Inferior parietal cortex (tissue), 1 donor: ENCODE measurements at regions not wholly inside any gene's neighbourhood (a gene's known extent, or its start where the extent isn't known, plus 50 kb on each side); places are given as distances from the start of the nearest gene placed in this dataset.
"Not testable (repeated sequence)": the region's sequence is repeated elsewhere in the genome, so short reads cannot be mapped to it uniquely, and the experiment has no call there.

Source experiments
- DNase-seq: peaks from one replicate; pipeline ENCODE4 v3.0.0-alpha.2; 2016; ENCODE audit errors: extremely low spot score

DNA sequence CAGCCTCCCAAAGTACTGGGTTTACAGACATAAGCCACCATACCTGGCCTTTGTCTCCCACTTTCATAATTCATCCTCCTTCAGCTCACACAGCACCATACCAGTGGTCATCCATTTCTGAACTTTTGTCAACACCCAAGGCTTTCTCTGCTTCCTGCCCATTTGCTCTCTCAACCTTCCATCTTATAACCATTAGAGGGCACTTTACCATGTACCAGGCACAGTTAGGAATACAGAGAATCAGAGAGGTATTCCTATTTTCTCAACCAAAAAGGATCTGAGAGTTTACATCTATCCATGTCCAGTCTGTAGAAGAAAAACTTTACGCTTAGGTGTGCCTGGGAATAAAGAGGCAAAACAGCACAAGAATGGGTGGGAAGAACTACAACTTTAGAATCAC, 397.6 kb downstream of the BUD13 start:
- no peak for DNase-seq

DNA sequence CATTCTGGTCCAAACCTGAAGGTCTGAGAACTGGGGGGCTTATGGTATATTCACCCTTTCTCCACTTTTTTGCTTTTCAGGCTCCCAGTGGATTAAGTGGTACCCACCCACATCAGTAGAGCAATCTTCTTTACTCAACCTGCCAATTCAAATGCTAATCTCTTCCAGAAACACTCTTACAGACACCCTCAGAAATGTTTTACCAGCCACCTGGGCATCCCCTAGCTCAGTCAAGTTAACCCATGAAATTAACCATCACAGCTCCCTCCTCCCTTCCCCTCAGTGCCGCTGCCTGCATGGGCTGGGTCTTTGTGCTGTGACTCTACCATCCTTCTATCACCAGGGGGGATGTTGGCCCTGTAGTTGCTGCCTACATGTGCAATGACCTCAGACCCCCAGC, 398.7 kb downstream of the BUD13 start:
- DNase-seq: no peak

DNA sequence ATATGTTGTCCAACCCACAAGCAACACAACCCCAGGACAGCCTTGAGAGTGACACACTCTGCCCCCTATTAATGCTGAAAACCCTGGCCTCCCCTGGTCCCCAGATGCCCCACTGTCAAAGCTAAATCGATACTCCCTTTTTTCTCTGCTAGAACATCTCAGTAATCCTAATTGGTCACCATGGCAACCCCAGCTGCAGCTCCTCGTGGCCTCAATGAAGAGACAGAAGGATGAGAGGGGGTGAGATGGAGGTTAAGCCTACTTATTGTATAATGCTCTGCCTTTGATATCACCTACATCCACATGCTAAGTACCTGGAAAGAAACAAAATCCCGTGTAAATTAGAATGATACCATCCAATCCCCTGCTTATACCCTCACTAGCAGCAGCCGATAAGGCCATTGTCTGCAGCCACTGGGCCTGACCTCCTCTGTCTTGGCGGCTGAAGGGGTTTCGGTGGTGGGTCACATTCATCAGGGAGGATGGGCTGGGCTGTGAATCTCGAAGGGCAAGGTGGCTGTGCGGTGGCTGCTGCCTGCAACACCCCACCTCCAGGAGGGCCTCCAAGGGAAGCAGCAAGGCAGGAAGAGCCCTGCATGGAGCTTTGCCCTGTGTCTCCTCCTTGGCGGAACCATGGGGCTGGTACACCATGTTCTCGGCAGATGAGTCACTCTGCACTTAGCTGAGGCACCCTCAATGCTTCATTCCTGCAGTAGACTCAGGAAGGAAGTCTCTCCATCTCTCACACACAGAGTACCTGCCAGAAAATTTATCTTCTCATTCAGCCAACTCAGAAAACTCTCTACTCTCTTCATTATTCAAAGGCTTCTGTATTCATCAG, 399.5 kb downstream of the BUD13 start:
- DNase-seq: peak; percentile 30

DNA sequence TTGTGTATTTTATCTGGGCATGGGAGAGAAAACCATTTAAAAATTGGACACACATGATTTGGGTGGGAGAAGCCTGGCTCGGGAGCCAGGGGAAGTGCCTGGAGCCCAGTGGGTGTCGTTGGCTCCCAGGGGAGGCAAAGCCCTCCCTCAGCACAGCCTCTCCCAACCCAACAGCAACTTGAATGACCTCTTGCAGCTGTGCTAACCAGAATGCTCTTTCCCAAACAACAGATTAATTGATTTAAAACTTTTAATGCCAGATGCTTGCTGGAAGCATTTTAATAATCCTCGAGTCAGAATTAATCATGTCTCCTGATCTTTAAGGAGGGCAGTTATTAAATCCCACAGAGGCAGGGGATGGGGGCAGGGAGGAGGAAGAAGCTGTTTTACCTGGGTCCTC, 401.6 kb downstream of the BUD13 start:
- DNase-seq: no peak

DNA sequence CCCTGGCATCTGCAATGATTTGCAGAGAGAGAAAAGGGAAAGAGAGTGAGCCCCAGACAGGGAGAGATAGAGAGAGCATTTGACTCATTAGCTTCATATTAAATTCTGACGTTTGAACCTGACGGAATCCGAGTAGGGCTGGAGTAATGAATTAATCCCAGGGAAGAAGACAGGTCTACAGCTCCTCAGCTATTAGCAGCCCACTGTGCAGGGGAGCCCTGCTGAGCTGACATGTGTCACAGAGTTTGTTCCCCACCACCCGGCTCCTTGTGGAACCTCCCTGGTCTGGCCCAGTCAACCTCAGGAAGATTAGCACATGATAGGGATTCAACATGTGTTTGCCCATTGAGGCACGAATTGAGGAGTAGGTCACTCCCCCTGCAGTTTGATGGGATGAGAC, 404.0 kb downstream of the BUD13 start:
- DNase-seq: no peak

DNA sequence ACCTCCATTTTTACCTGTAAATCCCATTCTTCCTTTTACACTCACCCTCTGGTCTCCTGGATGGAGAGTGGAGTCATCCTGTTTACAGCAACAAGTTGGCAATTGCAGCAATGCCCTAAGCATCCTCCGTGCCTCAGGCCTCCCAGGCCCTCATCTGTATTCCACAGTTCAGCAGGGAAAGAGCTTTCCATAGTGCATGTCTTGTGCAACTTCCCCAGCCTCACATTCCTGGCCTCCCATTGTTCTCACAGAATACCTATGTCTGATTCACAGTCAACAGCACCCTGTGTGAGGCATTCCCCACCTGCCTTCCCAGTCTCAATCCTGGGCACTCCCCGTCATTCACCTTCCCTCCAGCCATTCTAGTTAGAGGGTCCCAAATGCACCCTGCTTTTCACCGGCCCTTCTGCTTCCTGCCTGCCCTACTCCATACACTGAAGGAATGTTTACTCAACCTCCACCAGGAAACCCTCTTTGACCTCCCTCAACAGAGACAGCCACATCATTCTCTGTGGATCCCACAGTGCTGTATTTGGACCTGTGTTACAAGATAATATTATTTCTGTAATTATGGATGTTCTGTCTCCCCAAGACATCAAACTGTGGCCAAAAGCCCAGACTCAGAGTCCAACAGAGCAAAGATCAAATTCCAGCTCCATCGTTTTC, 405.7 kb downstream of the BUD13 start:
- DNase-seq: no peak

DNA sequence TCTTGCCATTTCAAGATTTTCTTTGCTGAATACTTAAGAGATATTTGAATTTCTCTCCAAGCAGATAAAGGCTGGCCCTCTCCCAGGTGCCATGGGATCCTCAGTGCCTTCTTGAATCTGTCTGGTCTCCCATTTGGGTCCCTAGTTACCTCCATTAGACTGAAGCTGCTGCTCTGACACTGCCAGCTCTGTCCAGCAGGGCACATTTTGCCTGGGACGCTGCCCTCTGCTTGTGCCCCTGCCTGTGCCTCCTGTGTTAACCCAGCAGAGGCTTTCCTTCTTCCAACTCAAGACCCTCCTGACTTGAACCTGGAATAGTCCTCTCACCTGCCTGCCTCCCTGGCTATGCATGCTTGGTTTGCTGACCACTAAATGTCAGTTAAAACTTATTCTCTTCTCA, 406.3 kb downstream of the BUD13 start:
- DNase-seq: no peak

DNA sequence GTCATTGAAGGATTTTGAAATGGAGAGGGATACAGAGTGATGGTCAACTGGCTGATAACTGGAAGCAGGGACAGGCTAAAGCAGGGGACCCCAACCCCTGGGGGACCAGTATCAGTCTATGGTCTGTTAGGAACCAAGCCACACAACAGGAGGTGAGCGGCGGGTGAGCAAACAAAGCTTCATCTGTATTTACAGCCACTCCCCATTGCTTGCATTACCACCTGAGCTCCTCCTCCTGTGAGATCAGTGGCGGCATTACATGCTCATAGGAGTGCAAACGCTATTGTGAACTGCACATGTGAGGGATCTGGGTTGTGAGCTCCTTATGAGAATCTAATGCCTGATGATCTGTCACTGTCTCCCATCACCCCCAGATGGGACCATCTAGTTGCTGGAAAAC, 407.9 kb downstream of the BUD13 start:
- DNase-seq: not testable (repeated sequence)

DNA sequence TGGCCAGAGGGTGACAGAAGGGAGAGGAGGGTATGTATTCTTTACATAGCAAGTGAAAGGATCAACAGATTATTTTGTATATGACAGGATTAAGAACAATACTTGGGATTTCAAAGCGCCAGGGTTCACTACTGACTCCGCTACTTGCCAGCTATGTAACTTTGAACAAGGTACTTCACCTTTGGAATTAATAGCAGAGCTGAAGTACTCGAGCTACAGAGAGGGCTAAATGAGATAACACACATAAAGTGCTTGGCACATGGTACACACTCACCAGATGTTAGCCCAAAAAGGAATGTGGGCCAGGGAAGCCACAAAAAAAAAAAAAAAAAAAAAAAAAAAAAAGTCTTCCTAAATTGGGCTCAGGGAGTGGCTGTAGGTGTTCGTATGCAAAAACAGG, 408.4 kb downstream of the BUD13 start:
- no peak for DNase-seq

DNA sequence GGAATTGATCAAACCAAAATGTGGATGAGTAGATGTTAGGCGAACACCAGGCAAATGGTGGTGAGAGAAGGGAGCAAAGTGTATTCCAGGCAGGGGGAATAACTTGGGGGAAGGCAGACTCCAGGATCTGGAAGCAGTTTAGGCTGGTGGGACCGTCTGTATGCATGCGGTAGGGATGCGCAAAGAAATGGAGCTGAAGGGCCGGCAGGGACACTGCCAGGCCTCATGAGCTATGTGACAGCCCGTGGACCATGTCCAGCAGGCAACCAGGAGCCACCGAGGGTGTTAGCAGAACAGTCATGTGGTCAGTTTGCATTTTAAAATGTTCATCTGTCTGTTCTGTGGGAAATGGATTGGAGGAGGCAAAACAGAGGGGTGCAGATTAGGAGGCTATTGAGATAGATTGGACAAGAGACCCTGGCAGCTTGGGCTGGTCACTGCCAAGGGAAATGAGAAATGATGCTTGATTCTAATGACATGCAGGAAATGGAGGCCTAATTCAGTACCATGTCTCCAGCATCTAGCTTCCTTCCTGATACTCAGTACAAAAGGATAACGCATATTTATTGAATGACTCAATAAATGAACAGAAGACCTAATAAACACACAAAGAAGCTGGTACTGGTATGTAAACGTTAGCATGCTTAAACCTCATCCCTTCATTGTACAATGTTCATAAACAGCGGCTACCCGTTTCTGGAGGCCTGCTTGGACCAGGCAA, 412.4 kb downstream of the BUD13 start:
- no peak for DNase-seq

DNA sequence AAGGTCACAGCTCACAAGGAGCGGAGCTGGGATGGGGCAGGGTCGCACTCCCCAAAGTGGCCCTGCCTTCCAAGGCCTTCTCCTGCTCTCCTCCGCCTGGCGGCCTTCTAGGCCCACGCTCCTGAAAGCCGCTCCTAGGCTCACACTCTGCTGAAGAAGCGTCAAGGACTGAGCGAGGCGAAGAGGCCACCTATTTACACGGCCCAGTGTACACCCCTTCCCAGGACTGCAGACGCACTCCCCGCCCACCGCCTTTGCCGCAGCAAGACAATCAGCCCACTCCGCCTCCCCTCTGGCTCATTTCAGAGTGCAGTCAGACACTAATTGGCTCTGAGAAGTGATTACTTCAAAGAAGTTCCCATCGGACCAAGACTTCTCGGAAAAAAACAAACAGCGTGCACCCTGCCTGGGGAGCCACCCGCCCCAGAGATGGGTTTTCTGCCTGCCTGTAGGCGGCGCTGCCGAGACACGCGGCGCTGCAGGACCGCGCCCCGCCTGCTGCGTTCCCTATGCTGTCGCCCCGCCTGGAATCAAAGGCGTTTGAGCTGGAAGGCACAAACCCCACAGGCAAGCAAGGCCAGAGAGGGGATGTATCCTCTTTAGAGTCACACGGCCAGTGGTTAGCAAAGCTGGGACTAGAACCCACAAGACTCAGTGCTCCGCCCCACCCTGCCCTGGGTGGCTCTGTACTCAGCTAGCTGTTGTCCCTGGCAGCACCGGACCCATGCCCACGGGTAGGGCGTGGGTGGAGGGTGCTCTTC, 414.8 kb downstream of the BUD13 start:
- DNase-seq: no peak

DNA sequence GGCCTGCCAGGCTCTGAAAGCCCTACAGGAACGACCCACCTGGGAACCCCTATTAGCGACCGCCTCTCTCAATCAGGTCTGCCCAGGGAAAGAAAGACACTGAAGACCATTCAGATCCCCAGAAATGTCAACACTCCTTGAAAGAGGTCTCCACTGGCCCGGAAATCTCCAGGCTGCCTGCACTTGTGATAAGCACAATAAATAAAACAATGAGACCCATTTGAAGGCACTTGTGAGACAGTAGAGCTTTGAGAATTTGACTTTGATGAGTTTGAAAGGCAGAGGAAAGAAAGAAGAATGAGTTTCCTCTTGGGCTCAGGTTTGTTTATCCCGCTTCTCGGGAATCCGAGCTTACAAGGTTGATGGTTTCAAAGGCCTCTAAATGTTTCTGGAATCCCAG, 416.3 kb downstream of the BUD13 start:
- no peak for DNase-seq

DNA sequence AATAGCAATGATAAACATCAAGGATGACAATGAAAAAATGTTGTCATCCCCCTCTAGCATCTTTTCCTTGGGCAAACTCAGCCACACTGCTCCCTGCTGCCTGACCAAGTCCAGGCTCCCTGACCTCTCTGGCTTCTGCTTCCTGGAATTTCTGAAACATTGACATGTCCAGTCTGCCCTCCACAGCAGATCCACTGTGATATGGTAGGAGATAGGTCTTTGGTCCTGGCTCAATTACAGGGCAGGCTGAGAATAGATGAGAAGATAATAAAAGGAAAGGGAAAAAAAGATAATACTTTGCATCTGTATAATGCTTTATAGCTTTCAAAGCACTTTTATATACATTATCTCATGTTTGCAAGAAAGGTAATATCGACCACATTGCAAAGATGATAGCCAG, 417.7 kb downstream of the BUD13 start:
- DNase-seq: no peak

DNA sequence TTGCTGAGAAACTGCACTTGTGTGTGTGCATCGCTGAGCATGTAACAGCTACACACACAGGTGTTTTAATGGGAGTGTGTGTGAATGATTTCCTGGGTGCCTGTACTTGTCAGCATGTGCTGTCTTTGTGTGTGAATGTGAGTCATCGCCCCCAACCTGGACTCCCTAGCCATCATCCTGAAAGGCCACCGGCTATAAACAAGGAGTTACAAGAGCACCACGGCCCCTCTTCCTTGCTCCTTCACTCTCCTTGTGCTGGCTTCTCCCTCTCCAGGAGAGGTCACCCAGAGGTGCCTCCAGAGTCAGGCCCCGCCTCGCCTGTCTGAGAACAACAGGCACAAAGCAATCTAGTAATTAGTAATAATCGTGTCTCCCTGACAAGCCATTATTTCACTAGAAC, 419.2 kb downstream of the BUD13 start:
- no peak for DNase-seq

DNA sequence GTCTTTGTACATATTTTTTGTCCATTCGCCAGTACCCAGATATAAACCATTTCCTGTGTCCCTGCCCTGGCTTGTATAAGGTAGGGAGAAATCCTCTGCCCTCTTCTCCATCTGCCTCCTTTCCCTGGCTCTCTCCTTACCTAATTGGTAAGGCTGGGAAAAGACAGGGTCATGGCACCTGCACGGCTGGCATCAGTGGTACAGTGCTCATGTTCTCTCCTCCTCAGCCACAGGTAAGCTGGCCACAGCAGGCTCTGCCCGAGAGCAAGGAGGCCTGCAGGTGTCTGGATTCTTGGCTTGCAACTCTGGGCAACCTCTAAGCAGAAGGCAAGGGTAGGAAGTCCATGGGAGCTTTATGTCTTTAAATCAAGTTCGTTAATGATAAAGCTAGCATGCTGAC, 419.9 kb downstream of the BUD13 start:
- no peak for DNase-seq

DNA sequence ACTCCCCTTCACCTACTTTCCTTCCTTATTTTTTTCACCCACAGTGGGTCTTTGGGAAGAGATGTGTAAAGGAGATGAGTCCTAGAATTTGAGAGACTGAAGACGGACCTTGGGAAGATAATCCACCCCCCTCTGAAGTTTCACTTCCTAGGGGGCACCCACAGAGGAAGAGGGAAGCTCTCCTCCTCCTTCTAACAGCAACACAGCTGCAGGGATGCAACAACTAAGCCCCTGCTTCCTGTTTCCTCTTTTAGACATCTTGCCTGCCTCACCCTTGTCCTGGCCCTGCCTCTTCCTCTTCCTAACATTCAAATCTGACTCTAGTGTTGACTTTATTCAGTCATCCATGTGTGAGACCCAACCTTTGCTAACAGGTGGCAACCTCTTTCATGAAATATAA, 424.6 kb downstream of the BUD13 start:
- no peak for DNase-seq

DNA sequence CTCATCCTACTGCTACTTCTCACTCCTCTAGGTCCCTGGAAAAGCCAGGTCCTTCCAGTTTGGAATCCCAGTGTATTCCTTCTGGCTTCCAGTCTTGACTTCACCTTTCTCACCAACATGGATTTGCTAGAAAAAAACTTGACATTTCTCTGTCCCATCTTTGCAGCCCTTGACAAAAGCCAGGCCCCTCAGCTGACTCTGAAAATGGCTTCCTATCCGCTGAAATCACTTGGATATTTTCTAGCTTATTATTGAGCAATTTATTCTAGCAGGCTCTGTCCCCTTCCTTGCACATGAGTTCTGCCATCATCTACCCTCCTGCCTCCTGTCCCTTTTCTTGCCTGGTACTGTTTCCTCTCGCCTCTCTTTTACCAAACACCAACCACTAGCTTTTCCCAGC, 427.2 kb downstream of the BUD13 start:
- no peak for DNase-seq

DNA sequence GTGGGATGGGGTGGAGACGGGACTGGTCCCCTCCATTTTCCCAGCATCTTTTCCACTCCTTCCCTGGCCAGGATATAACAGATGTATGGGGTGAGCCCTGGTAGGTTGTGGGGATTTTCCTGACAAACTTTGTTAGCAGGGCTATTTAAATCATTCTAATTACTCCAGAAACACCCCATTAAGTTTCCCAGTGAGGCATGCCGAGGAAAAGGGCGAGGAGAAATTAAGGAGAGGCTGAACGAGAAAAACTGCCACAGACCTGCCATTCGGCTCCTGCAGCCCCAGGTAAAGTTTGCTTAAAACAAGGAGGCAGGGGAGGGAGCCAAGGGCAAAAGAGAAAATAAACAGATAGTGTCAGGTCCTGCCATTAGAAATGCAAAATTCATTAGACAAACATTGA, 428.2 kb downstream of the BUD13 start:
- DNase-seq: no peak

DNA sequence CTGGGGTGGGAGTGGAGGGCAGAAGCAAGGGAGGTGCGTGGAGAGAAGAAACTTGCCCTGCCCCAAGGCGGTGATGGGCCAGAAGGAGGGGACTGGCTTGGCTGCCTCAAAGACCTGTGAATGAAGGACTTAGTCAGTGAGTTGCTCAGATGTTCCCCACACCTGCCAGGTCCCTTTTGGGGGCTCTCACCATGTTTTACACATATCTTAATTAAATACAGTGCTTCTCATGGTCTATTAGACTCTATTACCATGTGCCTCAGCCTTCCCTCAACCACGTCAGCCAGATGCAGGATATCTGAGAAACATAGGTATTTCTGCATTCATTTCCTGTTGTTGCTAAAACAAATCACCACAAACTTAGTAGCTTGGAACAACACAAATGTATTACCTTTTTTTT, 429.5 kb downstream of the BUD13 start:
- DNase-seq: no peak

DNA sequence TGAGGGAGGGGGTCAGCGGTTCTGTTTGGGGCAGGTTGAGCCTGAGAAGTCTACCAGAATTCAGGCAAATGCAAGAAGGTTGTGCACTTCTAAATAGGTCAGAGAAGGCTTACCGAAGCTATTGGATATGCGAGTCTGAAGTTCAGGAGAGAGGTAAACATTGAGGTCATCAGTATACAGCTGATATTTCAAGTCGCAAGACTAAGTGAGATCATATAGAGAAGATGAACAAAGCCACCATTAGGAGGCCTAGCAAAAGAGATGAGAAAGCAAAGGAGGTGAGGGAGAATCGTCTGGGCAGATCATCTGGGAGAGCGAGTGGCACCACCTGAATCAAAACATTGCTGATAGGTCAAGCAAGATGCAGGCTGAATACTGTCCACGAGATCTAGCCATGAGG, 430.6 kb downstream of the BUD13 start:
- DNase-seq: no peak

DNA sequence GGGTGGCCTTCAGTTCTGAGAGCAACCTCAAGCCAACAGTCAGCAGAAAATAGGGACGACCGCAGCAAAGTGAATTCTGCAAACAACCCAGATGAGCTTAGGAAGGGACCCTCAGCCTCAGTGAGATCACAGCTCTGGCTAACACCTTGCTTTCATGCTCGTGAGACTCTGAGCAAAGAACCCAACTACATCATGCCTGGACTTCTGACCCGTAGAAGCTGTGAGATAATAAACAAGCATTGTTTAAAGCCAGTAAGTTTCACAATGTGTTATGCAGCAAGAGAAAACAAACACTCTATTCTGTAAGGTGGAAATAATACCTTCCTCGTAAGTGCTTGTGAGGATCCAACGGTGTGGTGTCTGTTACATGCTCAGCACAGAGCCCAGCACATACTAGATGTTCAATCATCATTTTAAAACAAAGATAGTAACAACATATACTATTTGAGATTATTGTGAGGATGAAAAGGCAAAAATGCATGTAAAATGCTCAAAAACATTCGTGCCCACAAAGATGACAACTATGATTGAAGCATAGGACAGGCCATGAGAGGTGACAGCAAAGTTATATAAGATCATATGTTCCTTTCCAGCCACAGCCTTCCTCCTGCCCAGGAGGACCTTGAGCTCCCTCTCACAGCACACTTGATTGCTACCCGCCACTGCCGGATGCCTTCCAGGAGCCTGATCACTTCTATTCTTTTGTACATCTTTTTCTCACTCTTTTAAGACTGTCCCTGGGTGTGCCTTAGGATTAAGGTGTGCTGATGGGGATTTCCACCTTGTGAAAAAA, 433.3 kb downstream of the BUD13 start:
- no peak for DNase-seq
